AG09309 (cell line): ENCODE measurements at regions not wholly inside any gene's neighbourhood (a gene's known extent, or its start where the extent isn't known, plus 50 kb on each side); places are given as distances from the start of the nearest gene placed in this dataset.
"Not testable (repeated sequence)": the region's sequence is repeated elsewhere in the genome, so short reads cannot be mapped to it uniquely, and the experiment has no call there.

Source experiments
- DNase-seq: peaks from one replicate; pipeline ENCODE4 v3.0.0-alpha.2; 2010; ENCODE audit warnings: low read depth
- H3K4me3 ChIP-seq: 2 replicates; pipeline ENCODE4 v1.5.1; 2011; ENCODE audit warnings: mild to moderate bottlenecking, low read depth, low read length, moderate library complexity; ENCODE audit not compliant: control insufficient read depth
- TF ChIP-seq, protein P1 (sequence below): IDR thresholded peaks from 2 replicates; pipeline ENCODE4 v1.5.1; 2011; ENCODE audit warnings: mild to moderate bottlenecking, low read depth, low read length, inconsistent platforms; ENCODE audit not compliant: insufficient read depth, control insufficient read depth; ENCODE audit errors: missing control alignments

DNA sequence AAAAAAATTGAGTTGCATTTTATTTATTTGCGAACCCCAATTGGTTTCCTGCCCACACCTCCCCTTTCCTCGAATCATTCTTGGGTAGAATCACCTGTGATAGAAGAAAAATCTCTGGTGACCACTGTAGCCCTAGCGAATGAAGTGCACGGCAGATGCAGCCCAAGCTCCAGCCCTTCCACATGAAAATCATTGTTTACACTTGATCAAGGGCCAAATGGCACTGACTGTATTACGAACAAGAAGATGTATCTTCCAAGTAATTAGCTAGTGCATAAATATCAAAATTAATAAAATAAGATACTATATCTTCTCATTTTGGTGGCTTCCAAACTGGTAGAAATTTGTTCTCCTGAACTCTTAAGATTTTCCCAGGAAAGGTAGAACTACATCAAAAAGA, 93.4 kb upstream of the ARID1B start:
- DNase-seq, result no peak
- H3K4me3 ChIP-seq, result no peak overlapping the region
- TF ChIP-seq, protein P1, sequence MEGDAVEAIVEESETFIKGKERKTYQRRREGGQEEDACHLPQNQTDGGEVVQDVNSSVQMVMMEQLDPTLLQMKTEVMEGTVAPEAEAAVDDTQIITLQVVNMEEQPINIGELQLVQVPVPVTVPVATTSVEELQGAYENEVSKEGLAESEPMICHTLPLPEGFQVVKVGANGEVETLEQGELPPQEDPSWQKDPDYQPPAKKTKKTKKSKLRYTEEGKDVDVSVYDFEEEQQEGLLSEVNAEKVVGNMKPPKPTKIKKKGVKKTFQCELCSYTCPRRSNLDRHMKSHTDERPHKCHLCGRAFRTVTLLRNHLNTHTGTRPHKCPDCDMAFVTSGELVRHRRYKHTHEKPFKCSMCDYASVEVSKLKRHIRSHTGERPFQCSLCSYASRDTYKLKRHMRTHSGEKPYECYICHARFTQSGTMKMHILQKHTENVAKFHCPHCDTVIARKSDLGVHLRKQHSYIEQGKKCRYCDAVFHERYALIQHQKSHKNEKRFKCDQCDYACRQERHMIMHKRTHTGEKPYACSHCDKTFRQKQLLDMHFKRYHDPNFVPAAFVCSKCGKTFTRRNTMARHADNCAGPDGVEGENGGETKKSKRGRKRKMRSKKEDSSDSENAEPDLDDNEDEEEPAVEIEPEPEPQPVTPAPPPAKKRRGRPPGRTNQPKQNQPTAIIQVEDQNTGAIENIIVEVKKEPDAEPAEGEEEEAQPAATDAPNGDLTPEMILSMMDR, result no peak

DNA sequence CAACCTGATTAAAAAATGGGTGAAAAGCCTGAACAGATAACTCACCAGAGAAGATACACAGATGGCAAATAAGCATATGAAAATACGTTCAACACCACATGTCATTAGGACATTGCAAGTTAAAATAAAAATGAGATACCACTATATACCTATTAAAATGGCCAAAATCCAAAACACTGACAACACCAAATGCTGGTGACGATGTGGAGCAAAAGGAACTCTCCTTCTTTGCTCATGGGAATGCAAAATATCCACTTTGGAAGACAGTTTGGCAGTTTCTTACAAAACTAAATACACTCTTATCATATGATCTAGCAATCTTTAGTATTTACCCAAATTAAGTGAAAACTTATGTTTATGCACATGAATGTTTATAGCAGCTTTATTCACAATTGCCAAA, 100.5 kb upstream of the ARID1B start:
- no peak for DNase-seq
- H3K4me3 ChIP-seq, result no peak overlapping the region
- TF ChIP-seq, protein P1, result no peak

DNA sequence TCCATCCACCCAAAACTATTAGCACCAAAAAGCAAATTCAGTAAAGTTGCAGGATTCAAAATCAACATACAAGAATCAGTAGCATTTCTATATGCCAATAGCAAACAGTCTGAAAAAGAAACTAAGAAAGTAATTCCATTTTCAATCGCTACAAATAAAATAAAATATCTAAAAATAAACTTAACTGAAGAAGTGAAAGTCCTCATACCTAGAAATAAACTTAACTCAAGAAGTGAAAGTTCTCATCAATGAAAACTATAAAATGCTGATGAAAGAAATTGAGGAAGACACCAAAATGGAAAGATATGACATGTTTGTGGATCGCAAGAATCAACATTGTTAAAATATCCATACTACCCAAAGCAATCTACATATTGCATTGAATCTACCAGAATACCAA, 103.0 kb upstream of the ARID1B start:
- no peak overlapping the region for H3K4me3 ChIP-seq
- TF ChIP-seq, protein P1, result no peak
- DNase-seq, result no peak

DNA sequence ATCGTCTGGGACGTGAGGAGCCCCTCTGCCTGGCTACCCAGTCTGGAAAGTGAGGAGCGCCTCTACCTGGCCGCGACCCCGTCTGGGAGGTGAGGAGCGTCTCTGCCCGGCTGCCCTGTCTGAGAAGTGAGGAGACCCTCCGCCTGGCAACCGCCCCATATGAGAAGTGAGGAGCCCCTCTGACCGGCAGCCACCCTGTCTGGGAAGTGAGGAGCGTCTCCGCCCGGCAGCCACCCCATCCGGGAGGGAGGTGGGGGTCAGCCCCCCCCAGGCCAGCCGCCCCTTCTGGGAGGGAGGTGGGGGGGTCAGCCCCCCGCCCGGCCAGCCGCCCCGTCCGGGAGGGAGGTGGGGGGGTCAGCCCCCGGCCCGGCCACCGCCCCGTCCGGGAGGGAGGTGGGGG, 107.1 kb upstream of the ARID1B start:
- not testable (repeated sequence) for DNase-seq, H3K4me3 ChIP-seq

DNA sequence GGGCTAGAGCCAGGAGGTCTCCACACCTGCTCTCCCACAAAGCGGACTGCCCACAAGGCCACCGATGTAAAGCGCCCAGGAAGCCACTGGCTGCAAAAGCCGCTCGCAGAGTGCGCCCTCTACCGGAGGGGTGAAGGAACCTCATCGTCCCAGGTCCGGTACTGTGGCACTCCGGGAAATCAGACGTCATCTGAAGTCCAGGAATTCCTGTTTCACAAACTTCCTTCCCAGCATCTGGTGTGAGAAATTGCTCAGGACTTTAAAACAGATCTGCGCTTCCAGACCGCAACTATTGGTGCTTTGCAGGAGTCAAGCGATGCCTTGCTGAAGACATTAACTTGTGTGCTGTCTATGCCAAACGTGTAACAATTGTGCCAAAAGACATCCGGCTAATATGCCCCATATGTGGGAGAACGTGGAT, 115.1 kb upstream of the ARID1B start:
- peak; percentile 64 for DNase-seq
- TF ChIP-seq, protein P1, result peak; percentile 62
- H3K4me3 ChIP-seq, result no peak overlapping the region

DNA sequence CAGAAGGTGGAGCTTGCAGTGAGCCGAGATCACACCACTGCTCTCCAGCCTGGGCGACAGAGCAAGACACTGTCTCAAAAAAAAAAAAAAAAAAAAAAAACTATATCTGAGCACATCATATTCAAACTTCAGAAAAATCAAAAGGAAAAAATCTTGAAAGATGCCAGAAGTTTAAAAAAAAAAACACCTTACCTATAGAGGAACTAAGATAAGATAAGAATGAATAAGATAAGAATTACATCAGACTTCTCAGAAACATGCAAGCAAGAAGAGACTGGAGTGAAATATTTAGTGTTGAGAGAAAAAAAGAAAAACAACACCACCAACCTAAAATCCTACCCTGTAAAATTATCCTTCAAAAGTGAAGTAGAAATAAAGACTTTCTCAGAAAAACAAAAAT, 116.8 kb upstream of the ARID1B start:
- H3K4me3 ChIP-seq, result no peak overlapping the region
- TF ChIP-seq, protein P1, result no peak
- DNase-seq, result no peak

DNA sequence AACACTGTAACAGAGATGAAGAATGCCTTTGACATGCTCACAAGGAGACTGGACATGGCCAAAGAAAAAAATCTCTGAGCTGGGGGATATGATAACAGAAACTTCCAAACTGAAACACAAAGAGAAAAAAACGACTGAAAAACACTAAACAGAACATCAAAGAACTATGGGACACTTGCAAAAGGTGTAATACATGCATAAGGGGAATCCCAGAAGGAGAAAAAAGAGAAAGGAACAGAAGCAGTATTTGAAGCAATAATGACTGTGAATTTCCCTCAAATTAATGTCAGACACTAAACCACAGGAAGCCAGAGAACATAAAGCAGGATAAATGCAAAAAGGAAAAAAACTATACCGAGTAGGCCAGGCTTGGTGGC, 117.4 kb upstream of the ARID1B start:
- no peak for DNase-seq
- TF ChIP-seq, protein P1, result no peak
- H3K4me3 ChIP-seq, result no peak overlapping the region
